Ishikawa (cell line): ENCODE measurements at regions not wholly inside any gene's neighbourhood (a gene's known extent, or its start where the extent isn't known, plus 50 kb on each side); places are given as distances from the start of the nearest gene placed in this dataset.

Experiments used
- CEBPB ChIP-seq: IDR thresholded peaks from 2 replicates; pipeline ENCODE4 v1.6.1; 2012
- CREB1 ChIP-seq: IDR thresholded peaks from 2 replicates; pipeline ENCODE4 v1.6.1; 2012; ENCODE audit warnings: low read depth
- EGR1 ChIP-seq: IDR thresholded peaks from 2 replicates; pipeline ENCODE4 v1.6.1; 2012
- EP300 ChIP-seq: IDR thresholded peaks from 2 replicates; pipeline ENCODE4 v1.6.1; 2012; ENCODE audit warnings: borderline replicate concordance
- FOXM1 ChIP-seq: IDR thresholded peaks from 2 replicates; pipeline ENCODE4 v1.6.1; 2012; ENCODE audit warnings: low read depth, borderline replicate concordance
- NFIC ChIP-seq: IDR thresholded peaks from 2 replicates; pipeline ENCODE4 v1.6.1; 2012
- RAD21 ChIP-seq: IDR thresholded peaks from 2 replicates; pipeline ENCODE4 v1.6.1; 2012; ENCODE audit warnings: low read depth
- TAF1 ChIP-seq: IDR thresholded peaks from 2 replicates; pipeline ENCODE4 v1.6.1; 2012; ENCODE audit warnings: low read depth, mild to moderate bottlenecking
- TCF12 ChIP-seq: IDR thresholded peaks from 2 replicates; pipeline ENCODE4 v1.6.1; 2012; ENCODE audit warnings: low read depth
- TEAD4 ChIP-seq: IDR thresholded peaks from 2 replicates; pipeline ENCODE4 v1.6.1; 2012
- YY1 ChIP-seq: IDR thresholded peaks from 2 replicates; pipeline ENCODE4 v1.6.1; 2012; ENCODE audit warnings: low read depth
- ZBTB7A ChIP-seq: IDR thresholded peaks from 2 replicates; pipeline ENCODE4 v1.6.1; 2012; ENCODE audit warnings: low read depth
- TF ChIP-seq, protein P1 (sequence below): IDR thresholded peaks from 2 replicates; pipeline ENCODE4 v1.6.1; 2012; ENCODE audit warnings: low read depth, mild to moderate bottlenecking
- TF ChIP-seq, protein P2 (sequence below): IDR thresholded peaks from 2 replicates; pipeline ENCODE4 v1.6.1; 2012
- TF ChIP-seq, protein P3 (sequence below): IDR thresholded peaks from 2 replicates; pipeline ENCODE4 v1.6.1; 2012

DNA sequence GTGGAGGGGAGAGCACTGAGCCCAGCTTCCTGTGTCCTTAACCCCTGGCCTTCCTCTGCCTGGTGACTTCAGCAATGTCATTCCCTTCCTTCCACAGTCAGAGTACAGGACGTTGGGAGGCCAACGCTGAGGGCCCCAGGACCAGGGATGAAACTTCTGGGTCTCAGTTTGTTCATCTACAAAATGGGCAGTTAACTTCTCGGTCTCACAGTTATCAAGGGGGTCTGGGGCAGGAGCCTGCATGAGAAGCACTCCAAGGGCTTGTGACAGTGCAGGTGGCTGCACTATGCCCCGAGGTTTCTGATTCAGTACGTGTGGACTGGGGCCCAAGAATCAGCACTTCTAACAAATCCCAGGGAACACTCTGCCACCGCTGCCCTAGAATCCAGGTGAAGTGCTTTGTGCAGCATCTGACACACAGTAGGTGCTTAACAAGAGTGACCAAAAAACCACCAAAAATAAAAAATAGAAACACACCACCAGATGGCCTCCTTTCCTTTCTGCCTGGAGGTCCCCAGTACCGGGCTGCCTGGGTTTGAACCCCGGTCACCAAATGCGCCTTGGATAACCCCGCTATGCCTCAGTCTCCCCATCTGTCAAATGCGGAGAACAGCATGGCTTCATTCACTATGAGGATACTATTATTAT lies 80.4 kb downstream of the RFLNA start:
- TF ChIP-seq RAD21 (peak; percentile 37; the same call in 1 of the 2 replicates), CEBPB (no peak), TCF12 (no peak), TAF1 (no peak), CREB1 (no peak), EGR1 (no peak)
- TF ChIP-seq, protein P1, sequence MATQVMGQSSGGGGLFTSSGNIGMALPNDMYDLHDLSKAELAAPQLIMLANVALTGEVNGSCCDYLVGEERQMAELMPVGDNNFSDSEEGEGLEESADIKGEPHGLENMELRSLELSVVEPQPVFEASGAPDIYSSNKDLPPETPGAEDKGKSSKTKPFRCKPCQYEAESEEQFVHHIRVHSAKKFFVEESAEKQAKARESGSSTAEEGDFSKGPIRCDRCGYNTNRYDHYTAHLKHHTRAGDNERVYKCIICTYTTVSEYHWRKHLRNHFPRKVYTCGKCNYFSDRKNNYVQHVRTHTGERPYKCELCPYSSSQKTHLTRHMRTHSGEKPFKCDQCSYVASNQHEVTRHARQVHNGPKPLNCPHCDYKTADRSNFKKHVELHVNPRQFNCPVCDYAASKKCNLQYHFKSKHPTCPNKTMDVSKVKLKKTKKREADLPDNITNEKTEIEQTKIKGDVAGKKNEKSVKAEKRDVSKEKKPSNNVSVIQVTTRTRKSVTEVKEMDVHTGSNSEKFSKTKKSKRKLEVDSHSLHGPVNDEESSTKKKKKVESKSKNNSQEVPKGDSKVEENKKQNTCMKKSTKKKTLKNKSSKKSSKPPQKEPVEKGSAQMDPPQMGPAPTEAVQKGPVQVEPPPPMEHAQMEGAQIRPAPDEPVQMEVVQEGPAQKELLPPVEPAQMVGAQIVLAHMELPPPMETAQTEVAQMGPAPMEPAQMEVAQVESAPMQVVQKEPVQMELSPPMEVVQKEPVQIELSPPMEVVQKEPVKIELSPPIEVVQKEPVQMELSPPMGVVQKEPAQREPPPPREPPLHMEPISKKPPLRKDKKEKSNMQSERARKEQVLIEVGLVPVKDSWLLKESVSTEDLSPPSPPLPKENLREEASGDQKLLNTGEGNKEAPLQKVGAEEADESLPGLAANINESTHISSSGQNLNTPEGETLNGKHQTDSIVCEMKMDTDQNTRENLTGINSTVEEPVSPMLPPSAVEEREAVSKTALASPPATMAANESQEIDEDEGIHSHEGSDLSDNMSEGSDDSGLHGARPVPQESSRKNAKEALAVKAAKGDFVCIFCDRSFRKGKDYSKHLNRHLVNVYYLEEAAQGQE = no peak
- TF ChIP-seq, protein P2, sequence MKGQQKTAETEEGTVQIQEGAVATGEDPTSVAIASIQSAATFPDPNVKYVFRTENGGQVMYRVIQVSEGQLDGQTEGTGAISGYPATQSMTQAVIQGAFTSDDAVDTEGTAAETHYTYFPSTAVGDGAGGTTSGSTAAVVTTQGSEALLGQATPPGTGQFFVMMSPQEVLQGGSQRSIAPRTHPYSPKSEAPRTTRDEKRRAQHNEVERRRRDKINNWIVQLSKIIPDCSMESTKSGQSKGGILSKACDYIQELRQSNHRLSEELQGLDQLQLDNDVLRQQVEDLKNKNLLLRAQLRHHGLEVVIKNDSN = no peak

DNA sequence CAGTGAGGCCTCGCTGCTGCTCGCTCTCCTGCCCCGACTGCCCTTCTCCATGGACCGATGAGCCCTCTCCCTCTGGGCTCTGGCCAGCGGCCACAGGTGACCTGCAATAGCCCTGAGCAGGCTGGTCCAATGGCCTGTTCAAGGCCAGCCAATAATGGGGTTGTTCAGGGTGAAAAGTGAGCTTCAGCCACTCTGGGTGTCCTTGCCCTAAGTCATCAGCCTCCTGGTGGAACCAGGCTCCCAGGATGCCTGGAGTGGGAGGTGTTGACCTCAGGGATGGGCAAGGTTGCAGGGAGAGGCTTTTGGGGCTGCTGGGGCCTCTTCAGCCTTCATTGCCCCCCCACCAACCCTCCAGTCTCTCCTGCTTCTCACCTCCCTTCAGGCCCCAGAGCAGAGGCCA lies 79.7 kb downstream of the RFLNA start:
- TF ChIP-seq CREB1 = no peak
- no peak for TF ChIP-seq EGR1
- TF ChIP-seq TEAD4 = no peak
- TF ChIP-seq RAD21 = no peak
- TF ChIP-seq NFIC = no peak
- TF ChIP-seq EP300 = no peak
- no peak for TF ChIP-seq TAF1
- TF ChIP-seq, protein P1 = no peak
- TF ChIP-seq, protein P3, sequence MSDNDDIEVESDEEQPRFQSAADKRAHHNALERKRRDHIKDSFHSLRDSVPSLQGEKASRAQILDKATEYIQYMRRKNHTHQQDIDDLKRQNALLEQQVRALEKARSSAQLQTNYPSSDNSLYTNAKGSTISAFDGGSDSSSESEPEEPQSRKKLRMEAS = no peak
- no peak for TF ChIP-seq CEBPB
- TF ChIP-seq, protein P2 = no peak
- TF ChIP-seq ZBTB7A = no peak
- TF ChIP-seq TCF12 = no peak
- no peak for TF ChIP-seq FOXM1
- no peak for TF ChIP-seq YY1

DNA sequence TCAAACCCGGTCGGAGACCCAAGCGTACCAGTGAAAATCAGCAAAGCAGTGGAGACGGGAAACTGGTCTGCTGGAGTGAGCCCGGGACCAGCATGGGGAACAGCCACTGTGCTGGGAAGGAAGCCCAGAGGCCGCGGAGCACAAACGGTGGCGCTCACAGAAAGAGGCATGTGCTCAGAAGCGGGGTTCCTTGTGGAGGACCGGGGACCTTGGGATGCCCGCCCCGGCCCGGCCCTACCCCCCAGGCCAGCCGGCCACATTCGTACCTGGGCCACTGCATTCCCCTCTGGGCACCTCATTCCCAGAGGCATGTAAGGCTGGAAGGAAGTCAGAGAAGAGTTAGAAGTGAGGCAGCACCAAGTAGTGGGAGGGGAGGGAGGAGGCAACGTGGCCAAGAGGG lies 79.3 kb downstream of the RFLNA start:
- TF ChIP-seq TCF12 = no peak
- TF ChIP-seq TAF1 = no peak
- no peak for TF ChIP-seq EGR1
- TF ChIP-seq, protein P3 = no peak
- TF ChIP-seq FOXM1 = no peak
- TF ChIP-seq NFIC = no peak
- TF ChIP-seq CEBPB = no peak
- no peak for TF ChIP-seq CREB1
- TF ChIP-seq, protein P1 = no peak
- no peak for TF ChIP-seq ZBTB7A
- TF ChIP-seq EP300 = no peak
- no peak for TF ChIP-seq RAD21
- no peak for TF ChIP-seq YY1
- TF ChIP-seq, protein P2 = no peak
- no peak for TF ChIP-seq TEAD4

DNA sequence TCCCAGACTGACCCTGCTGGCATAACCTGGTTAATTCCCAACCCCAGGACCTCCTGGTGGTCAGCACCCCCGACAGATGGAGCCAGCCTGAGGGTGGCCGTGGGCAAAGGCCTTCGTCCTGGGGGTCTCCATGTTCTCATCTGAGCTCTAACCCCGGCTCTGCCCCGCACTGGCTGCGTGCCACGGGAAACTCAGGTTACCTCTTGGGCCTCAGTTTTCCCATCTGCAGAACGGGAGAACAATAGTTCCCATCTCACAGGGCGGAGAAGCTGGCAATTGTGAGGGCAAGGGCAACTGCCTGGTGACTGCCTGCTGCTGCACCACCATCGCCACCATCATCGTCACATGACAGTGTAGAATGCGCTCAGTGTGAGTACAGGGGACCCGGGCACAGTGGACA lies 77.9 kb downstream of the RFLNA start:
- TF ChIP-seq YY1 (no peak), FOXM1 (no peak), TEAD4 (no peak), TAF1 (no peak), TCF12 (no peak), RAD21 (no peak), CEBPB (no peak), NFIC (no peak)
- TF ChIP-seq, protein P2 = no peak
